ENCODE measurements at regions not wholly inside any gene's neighbourhood (a gene's known extent, or its start where the extent isn't known, plus 50 kb on each side); places are given as distances from the start of the nearest gene placed in this dataset.

DNA sequence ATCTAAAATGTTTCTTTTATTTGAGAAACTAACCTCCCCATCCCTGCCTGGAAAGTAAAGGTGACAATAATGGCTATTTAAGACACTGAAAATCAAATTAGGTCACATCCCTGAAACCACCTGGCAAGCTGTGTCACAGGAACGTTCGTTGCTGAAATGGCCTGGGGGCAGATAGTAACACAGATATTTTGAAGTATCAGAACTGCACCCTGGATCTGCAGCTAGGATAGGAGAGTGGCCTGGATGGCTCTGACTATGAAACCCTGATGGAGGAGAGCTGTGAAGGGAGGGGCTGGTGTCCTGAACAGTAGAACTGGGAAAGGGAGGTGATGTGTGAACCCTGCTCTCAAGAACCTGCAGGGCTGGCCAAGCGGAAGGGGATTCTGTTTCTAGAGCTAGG, 648.3 kb upstream of the CFAP20DC start:
- Histone ChIP-seq H3K27ac (ENCODE audit: low read depth, low read length) (no peak overlapping the region), H3K4me1 (ENCODE audit: control insufficient read depth, insufficient read depth, low read length) (no peaks in the 10 kb centered on the region), H3K9me3 (ENCODE audit: control insufficient read depth, insufficient read depth, low read length) (no peaks in the 10 kb centered on the region; the same call in 1 of the 2 replicates), H3K4me3 (ENCODE audit: low read depth, low read length) (no peak overlapping the region), H3K27me3 (ENCODE audit: control insufficient read depth, insufficient read depth, low read length) (no peaks in the 10 kb centered on the region), H3K36me3 (ENCODE audit: control insufficient read depth, insufficient read depth, low read length) (no peaks in the 10 kb centered on the region), H3K9ac (ENCODE audit: low read depth, low read length) (no peak overlapping the region)

DNA sequence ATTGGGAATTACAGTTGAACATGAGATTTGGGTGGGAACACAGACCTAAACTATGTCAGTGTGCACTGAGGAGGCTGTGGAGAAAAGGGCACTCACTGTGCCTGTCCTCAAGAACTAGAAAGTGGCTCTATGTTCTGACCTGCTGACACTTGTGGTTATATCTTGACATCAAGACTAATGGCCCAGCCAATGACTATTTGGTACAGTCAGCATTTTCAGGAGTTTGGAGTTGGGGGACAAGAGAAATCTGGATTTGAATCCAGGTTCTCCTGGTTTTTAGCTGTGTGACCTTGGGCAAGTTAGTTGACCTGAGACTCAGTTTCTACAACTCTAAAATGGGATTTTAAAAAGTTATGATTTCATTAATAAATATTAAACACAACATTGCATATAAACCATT, 647.0 kb upstream of the CFAP20DC start:
- no peaks in the 10 kb centered on the region; the same call in 1 of the 2 replicates for H3K9me3 ChIP-seq (ENCODE audit: control insufficient read depth, insufficient read depth, low read length)
- H3K27me3 ChIP-seq (ENCODE audit: control insufficient read depth, insufficient read depth, low read length): no peaks in the 10 kb centered on the region
- H3K4me1 ChIP-seq (ENCODE audit: control insufficient read depth, insufficient read depth, low read length): no peaks in the 10 kb centered on the region
- H3K9ac ChIP-seq (ENCODE audit: low read depth, low read length): no peak overlapping the region
- H3K27ac ChIP-seq (ENCODE audit: low read depth, low read length): no peak overlapping the region
- H3K36me3 ChIP-seq (ENCODE audit: control insufficient read depth, insufficient read depth, low read length): no peaks in the 10 kb centered on the region
- no peak overlapping the region for H3K4me3 ChIP-seq (ENCODE audit: low read depth, low read length)

DNA sequence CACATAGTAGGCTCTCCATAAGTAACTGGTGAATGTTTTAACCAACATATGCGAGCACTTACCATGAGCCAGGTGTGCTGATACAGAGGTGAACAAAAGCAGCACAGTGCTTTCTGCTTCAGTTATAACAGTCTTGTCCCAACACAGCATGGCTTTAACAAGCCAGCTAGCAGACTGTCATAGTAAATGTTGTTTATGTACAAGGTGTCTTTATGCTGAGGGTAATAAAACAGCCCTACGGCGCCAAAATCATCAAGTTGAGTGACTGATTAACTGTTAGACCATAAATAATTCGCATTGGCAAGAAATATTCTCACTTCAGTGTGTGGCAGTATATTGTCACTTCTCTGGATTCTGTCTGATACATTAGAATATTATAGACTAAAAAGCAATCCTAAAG, 646.0 kb upstream of the CFAP20DC start:
- H3K27ac ChIP-seq (ENCODE audit: low read depth, low read length): no peak overlapping the region
- no peaks in the 10 kb centered on the region for H3K4me1 ChIP-seq (ENCODE audit: control insufficient read depth, insufficient read depth, low read length)
- no peak overlapping the region for H3K4me3 ChIP-seq (ENCODE audit: low read depth, low read length)
- H3K27me3 ChIP-seq (ENCODE audit: control insufficient read depth, insufficient read depth, low read length): no peaks in the 10 kb centered on the region
- H3K36me3 ChIP-seq (ENCODE audit: control insufficient read depth, insufficient read depth, low read length): no peaks in the 10 kb centered on the region
- H3K9ac ChIP-seq (ENCODE audit: low read depth, low read length): no peak overlapping the region
- no peaks in the 10 kb centered on the region; the same call in 1 of the 2 replicates for H3K9me3 ChIP-seq (ENCODE audit: control insufficient read depth, insufficient read depth, low read length)

DNA sequence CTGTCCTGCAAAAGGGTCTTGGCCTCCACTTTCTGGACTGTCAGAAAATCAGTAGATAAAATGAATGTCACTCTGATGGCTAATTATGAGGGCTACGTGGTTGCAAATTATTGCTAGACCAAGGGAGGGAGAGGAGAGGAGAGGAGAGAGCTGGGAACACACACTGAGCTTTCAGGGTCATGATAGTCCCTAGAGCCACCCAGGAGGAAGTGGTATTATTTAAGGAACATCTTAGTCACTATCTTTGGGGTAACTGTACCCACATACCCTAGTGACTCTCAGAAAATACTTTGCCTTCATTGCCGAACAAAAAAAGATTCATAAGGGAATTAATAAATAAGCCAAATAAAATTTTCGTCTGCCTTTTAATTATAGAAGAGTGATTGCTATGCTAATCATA, 642.3 kb upstream of the CFAP20DC start:
- H3K36me3 ChIP-seq (ENCODE audit: control insufficient read depth, insufficient read depth, low read length): no peaks in the 10 kb centered on the region
- H3K9me3 ChIP-seq (ENCODE audit: control insufficient read depth, insufficient read depth, low read length): no peaks in the 10 kb centered on the region; the same call in 1 of the 2 replicates
- H3K4me3 ChIP-seq (ENCODE audit: low read depth, low read length): no peak overlapping the region
- no peak overlapping the region for H3K9ac ChIP-seq (ENCODE audit: low read depth, low read length)
- H3K27me3 ChIP-seq (ENCODE audit: control insufficient read depth, insufficient read depth, low read length): no peaks in the 10 kb centered on the region
- no peak overlapping the region for H3K27ac ChIP-seq (ENCODE audit: low read depth, low read length)
- H3K4me1 ChIP-seq (ENCODE audit: control insufficient read depth, insufficient read depth, low read length): no peaks in the 10 kb centered on the region

DNA sequence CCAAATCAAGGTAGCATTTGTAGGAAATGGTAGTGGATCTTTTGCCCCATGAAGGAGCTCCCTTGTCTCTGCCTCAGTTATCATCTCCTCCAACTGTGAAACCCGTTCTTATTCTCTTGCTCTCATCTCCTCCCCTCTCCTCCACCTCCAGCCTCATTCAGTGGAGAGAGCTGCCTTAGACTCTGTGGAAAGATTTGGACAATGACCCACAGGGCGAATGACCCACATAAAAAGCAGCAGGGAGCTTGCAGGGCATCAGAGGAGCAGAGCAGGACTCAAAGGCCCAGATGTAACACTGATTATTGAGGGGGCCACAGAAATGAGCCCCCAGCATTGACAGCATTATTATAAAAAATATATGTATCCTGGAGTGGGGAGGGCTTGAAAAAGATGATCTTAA, 641.1 kb upstream of the CFAP20DC start:
- H3K36me3 ChIP-seq (ENCODE audit: control insufficient read depth, insufficient read depth, low read length): no peaks in the 10 kb centered on the region
- H3K4me3 ChIP-seq (ENCODE audit: low read depth, low read length): no peak overlapping the region
- H3K9ac ChIP-seq (ENCODE audit: low read depth, low read length): no peak overlapping the region
- no peaks in the 10 kb centered on the region for H3K4me1 ChIP-seq (ENCODE audit: control insufficient read depth, insufficient read depth, low read length)
- no peak overlapping the region for H3K27ac ChIP-seq (ENCODE audit: low read depth, low read length)
- H3K27me3 ChIP-seq (ENCODE audit: control insufficient read depth, insufficient read depth, low read length): no peaks in the 10 kb centered on the region
- no peaks in the 10 kb centered on the region; the same call in 1 of the 2 replicates for H3K9me3 ChIP-seq (ENCODE audit: control insufficient read depth, insufficient read depth, low read length)

DNA sequence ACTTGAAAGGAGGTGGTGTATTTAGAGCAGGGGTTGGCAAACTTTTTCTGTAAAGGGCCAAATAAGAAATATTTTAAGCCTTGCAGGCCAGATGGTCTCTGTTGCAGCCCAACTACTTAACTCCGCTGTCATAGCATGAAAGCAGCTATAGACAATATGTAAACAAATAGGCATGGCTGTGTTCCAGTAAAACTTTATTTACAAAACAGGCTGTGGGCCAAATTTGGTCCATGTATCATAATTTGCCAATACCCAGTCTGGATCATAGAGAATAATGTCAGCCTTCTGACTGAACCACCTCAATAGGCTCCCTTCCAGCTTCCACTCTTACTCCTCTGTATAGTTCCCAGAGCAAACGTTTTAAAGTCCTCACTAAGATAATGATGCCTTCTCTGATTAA, 638.8 kb upstream of the CFAP20DC start:
- H3K36me3 ChIP-seq (ENCODE audit: control insufficient read depth, insufficient read depth, low read length): no peaks in the 10 kb centered on the region
- no peaks in the 10 kb centered on the region; the same call in 1 of the 2 replicates for H3K9me3 ChIP-seq (ENCODE audit: control insufficient read depth, insufficient read depth, low read length)
- no peaks in the 10 kb centered on the region for H3K27me3 ChIP-seq (ENCODE audit: control insufficient read depth, insufficient read depth, low read length)
- H3K4me1 ChIP-seq (ENCODE audit: control insufficient read depth, insufficient read depth, low read length): no peaks in the 10 kb centered on the region
- H3K4me3 ChIP-seq (ENCODE audit: low read depth, low read length): no peak overlapping the region
- H3K27ac ChIP-seq (ENCODE audit: low read depth, low read length): no peak overlapping the region
- H3K9ac ChIP-seq (ENCODE audit: low read depth, low read length): no peak overlapping the region

DNA sequence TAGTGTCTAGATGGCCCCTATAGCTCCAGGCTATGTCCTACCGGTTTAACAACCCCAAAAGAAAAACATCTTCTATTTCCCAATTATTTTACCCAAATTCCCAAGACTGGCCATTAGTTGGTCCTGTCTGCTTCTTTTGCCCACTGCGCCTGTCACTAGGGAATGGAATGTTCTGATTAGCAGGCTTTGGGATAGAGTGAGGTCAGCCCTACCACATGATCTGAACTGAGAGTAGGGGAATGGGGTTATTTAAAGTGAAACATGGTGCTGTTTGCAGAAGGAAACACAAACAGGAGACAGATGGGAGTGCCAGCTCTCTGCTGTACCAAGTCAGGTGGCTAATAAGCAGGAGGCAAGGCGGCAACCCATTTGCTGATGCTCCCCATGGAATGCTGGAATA, 635.6 kb upstream of the CFAP20DC start:
- Histone ChIP-seq H3K27me3 (ENCODE audit: control insufficient read depth, insufficient read depth, low read length) (no peaks in the 10 kb centered on the region), H3K9ac (ENCODE audit: low read depth, low read length) (no peak overlapping the region), H3K27ac (ENCODE audit: low read depth, low read length) (no peak overlapping the region), H3K4me3 (ENCODE audit: low read depth, low read length) (no peak overlapping the region), H3K36me3 (ENCODE audit: control insufficient read depth, insufficient read depth, low read length) (no peaks in the 10 kb centered on the region), H3K9me3 (ENCODE audit: control insufficient read depth, insufficient read depth, low read length) (no peaks in the 10 kb centered on the region), H3K4me1 (ENCODE audit: control insufficient read depth, insufficient read depth, low read length) (no peaks in the 10 kb centered on the region)

DNA sequence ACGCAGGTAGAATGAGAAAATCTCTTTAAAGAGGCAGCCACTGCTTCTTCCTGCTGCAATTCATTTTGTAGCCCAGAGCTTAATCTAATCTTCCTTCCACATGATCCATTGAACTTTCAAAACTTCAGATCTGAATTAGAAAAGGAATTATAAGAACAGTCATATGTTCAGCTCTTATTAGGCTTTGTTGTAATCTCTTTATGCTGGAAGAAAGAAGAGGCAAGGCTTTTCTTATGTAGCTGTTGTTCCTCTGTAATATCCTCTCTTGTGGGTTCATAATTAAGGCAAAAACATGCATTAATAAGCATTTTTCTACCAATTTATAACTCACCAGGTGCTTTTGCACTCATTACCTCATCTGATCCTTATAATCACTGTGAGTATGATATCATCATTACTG, 634.9 kb upstream of the CFAP20DC start:
- no peak overlapping the region for H3K9ac ChIP-seq (ENCODE audit: low read depth, low read length)
- H3K27ac ChIP-seq (ENCODE audit: low read depth, low read length): no peak overlapping the region
- H3K27me3 ChIP-seq (ENCODE audit: control insufficient read depth, insufficient read depth, low read length): no peaks in the 10 kb centered on the region
- H3K4me1 ChIP-seq (ENCODE audit: control insufficient read depth, insufficient read depth, low read length): no peaks in the 10 kb centered on the region
- no peaks in the 10 kb centered on the region for H3K9me3 ChIP-seq (ENCODE audit: control insufficient read depth, insufficient read depth, low read length)
- H3K4me3 ChIP-seq (ENCODE audit: low read depth, low read length): no peak overlapping the region
- no peaks in the 10 kb centered on the region for H3K36me3 ChIP-seq (ENCODE audit: control insufficient read depth, insufficient read depth, low read length)

DNA sequence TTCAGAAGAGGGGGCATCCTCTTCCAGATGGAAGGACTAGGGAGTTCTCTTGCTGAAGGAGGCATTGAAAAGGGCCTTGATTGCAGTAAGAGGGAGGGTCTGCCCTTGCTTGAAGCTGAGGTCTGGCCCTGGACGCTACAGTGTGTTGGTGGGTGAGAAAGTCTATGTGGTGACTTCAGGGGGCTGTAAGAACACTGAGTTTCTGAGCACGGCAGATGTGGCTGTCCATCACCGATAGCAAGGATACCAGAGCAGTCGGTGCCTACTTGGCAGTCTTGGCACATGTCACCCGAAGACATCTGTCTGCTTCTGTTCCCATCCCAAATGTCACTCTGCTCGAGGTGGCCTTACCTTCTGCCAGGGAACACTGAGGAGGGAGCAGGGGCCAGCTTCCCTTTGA, 631.1 kb upstream of the CFAP20DC start:
- Histone ChIP-seq H3K27me3 (ENCODE audit: control insufficient read depth, insufficient read depth, low read length) (no peaks in the 10 kb centered on the region), H3K4me3 (ENCODE audit: low read depth, low read length) (no peak overlapping the region), H3K4me1 (ENCODE audit: control insufficient read depth, insufficient read depth, low read length) (no peaks in the 10 kb centered on the region), H3K9ac (ENCODE audit: low read depth, low read length) (no peak overlapping the region), H3K27ac (ENCODE audit: low read depth, low read length) (no peak overlapping the region), H3K9me3 (ENCODE audit: control insufficient read depth, insufficient read depth, low read length) (no peaks in the 10 kb centered on the region), H3K36me3 (ENCODE audit: control insufficient read depth, insufficient read depth, low read length) (no peaks in the 10 kb centered on the region)

DNA sequence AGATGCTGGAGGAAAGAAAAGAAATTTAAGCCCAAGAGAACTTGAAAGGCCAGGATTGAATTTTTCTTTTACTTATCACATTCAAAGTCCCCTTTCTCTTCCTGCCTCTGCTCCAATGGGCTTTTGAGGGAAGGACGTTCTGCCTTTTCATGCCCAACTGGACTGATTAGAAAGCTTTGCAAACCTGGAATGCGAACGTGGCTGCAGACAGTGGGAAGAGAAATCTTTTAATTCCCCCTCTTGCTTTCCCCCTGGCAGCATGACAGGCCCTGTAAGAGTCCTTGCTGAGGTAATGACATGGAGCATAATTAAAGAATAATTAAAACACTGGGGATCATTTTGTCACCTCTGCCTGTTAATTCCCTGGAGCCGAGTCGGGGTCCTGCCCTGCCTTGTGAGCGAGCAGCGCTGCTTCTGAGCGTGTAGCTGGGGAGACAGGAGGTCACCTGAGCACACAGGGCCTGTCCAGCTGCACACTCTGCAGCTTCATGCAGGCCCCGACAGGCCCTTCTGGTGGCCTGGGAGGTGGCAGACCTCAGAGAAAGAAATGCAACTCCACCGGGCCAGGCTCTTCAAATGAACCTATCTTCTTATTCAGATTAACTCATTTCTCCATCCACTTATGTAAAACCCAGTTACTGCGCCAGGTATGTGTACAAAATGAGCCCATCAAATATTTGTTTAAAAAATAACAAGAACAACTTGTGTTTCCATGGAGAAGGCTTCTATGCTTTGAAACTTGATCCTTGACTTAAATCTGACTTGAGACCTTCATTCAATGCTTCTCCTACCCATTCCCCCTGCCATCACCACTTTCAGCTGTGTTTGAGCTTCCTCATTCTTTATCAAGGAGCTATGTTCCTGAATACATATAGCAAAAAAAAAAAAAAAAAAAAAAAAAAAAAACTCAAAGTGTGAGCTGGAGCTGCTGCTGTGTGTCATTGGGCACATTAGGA, 628.2 kb upstream of the CFAP20DC start:
- Histone ChIP-seq H3K27me3 (ENCODE audit: control insufficient read depth, insufficient read depth, low read length) (no peaks in the 10 kb centered on the region), H3K4me1 (ENCODE audit: control insufficient read depth, insufficient read depth, low read length) (no peaks in the 10 kb centered on the region), H3K27ac (ENCODE audit: low read depth, low read length) (no peak overlapping the region), H3K9me3 (ENCODE audit: control insufficient read depth, insufficient read depth, low read length) (no peaks in the 10 kb centered on the region), H3K36me3 (ENCODE audit: control insufficient read depth, insufficient read depth, low read length) (no peaks in the 10 kb centered on the region), H3K4me3 (ENCODE audit: low read depth, low read length) (no peak overlapping the region), H3K9ac (ENCODE audit: low read depth, low read length) (no peak overlapping the region)

DNA sequence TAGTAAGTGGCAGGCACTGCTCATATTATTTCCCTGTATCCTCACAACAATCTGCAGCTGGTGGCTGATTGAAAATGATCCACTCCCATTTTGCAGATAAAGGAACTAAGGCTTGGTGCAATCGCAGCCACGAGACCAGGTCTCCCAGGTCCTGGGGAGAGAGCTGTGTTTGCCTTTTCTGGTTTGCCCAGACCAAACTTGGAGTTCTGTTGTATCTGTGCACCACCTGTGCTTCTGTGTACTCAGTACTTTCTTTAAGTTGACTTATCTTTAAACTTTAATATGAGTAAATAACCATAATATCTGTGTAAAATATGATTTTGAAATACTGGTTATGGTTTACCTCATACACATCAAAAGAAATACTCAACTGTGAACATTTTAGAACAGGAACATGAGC, 625.7 kb upstream of the CFAP20DC start:
- Histone ChIP-seq H3K4me3 (ENCODE audit: low read depth, low read length) (no peak overlapping the region), H3K9ac (ENCODE audit: low read depth, low read length) (no peak overlapping the region), H3K27ac (ENCODE audit: low read depth, low read length) (no peak overlapping the region), H3K27me3 (ENCODE audit: control insufficient read depth, insufficient read depth, low read length) (no peaks in the 10 kb centered on the region), H3K4me1 (ENCODE audit: control insufficient read depth, insufficient read depth, low read length) (no peaks in the 10 kb centered on the region), H3K9me3 (ENCODE audit: control insufficient read depth, insufficient read depth, low read length) (no peaks in the 10 kb centered on the region), H3K36me3 (ENCODE audit: control insufficient read depth, insufficient read depth, low read length) (no peaks in the 10 kb centered on the region)

Data from HUES48 (cell line).